Progenitor cell of endocrine pancreas (in vitro differentiated cells): ENCODE measurements at regions not wholly inside any gene's neighbourhood (a gene's known extent, or its start where the extent isn't known, plus 50 kb on each side); places are given as distances from the start of the nearest gene placed in this dataset.

ENCODE experiments used
- DNase-seq: peaks from one replicate; pipeline ENCODE4 v3.0.0; 2021; ENCODE audit warnings: low spot score; ENCODE audit not compliant: unreplicated experiment
- H3K27ac Mint-ChIP-seq: 2 replicates; pipeline ENCODE4 v1.8.0; 2021; ENCODE audit warnings: mild to moderate bottlenecking, moderate library complexity, mixed read lengths
- H3K27me3 Mint-ChIP-seq: 2 replicates; pipeline ENCODE4 v1.8.0; 2021; ENCODE audit warnings: mixed read lengths
- H3K36me3 Mint-ChIP-seq: 2 replicates; pipeline ENCODE4 v1.8.0; 2022; ENCODE audit warnings: mixed read lengths; ENCODE audit not compliant: insufficient read depth
- H3K4me1 Mint-ChIP-seq: 2 replicates; pipeline ENCODE4 v1.8.0; 2021; ENCODE audit warnings: low read depth, mixed read lengths
- H3K4me3 Mint-ChIP-seq: 2 replicates; pipeline ENCODE4 v1.8.0; 2021; ENCODE audit warnings: low read depth, mild to moderate bottlenecking, moderate library complexity, mixed read lengths
- H3K9me3 Mint-ChIP-seq: 2 replicates; pipeline ENCODE4 v1.8.0; 2021; ENCODE audit warnings: low read depth, mixed read lengths
- CTCF ChIP-seq: fragments of 200-600 bp; sonication (generic); IDR thresholded peaks from one replicate; pipeline ENCODE4 v1.5.0; 2021; ENCODE audit warnings: antibody characterized with exemption, mild to moderate bottlenecking; ENCODE audit not compliant: unreplicated experiment

GRCh38 chr1:58883037-58883887 lies 99.4 kb upstream of the JUN start:
- H3K36me3 Mint-ChIP-seq: no peaks in the 10 kb centered on the region
- TF ChIP-seq CTCF: no peak
- peak overlapping the region; percentile 83 for H3K27ac Mint-ChIP-seq
- H3K9me3 Mint-ChIP-seq: no peaks in the 10 kb centered on the region
- no peak overlapping the region for H3K4me3 Mint-ChIP-seq
- DNase-seq: no peak
- H3K4me1 Mint-ChIP-seq: peaks cover 47% of the 10 kb centered on the region
- peaks cover 6% of the 10 kb centered on the region for H3K27me3 Mint-ChIP-seq

- Mint-ChIP-seq H3K4me3 (no peak overlapping the region), H3K27me3 (peaks cover 6% of the 10 kb centered on the region), H3K36me3 (no peaks in the 10 kb centered on the region), H3K9me3 (no peaks in the 10 kb centered on the region), H3K4me1 (peaks cover 47% of the 10 kb centered on the region), H3K27ac (peak overlapping the region; percentile 95)
- no peak for TF ChIP-seq CTCF
- DNase-seq: no peak
These were observed 100.1 kb upstream of the JUN start for GRCh38 chr1:58883888-58884482.

GRCh38 chr1:58884706-58885661 lies 101.1 kb upstream of the JUN start:
- Mint-ChIP-seq H3K27me3 (peaks cover 12% of the 10 kb centered on the region), H3K4me3 (peak overlapping the region; percentile 0), H3K9me3 (no peaks in the 10 kb centered on the region), H3K4me1 (peaks cover 50% of the 10 kb centered on the region), H3K36me3 (no peaks in the 10 kb centered on the region), H3K27ac (peak overlapping the region; percentile 95)
- no peak for TF ChIP-seq CTCF
- peak; percentile 67 for DNase-seq

GRCh38 chr1:58885998-58886397 lies 102.2 kb upstream of the JUN start:
- no peak for DNase-seq
- Mint-ChIP-seq H3K9me3 (no peaks in the 10 kb centered on the region), H3K4me3 (no peak overlapping the region), H3K4me1 (peaks cover 50% of the 10 kb centered on the region), H3K27ac (peak overlapping the region; percentile 95), H3K36me3 (no peaks in the 10 kb centered on the region), H3K27me3 (peaks cover 15% of the 10 kb centered on the region)
- no peak for TF ChIP-seq CTCF

- no peak for DNase-seq
- no peak for TF ChIP-seq CTCF
- H3K4me1 Mint-ChIP-seq: peaks cover 49% of the 10 kb centered on the region
- peak overlapping the region; percentile 26 for H3K27ac Mint-ChIP-seq
- H3K36me3 Mint-ChIP-seq: no peaks in the 10 kb centered on the region
- H3K4me3 Mint-ChIP-seq: no peak overlapping the region
- peaks cover 20% of the 10 kb centered on the region for H3K27me3 Mint-ChIP-seq
- no peaks in the 10 kb centered on the region for H3K9me3 Mint-ChIP-seq
These were observed 102.8 kb upstream of the JUN start for GRCh38 chr1:58886611-58887010.
